ENCODE measurements at regions not wholly inside any gene's neighbourhood (a gene's known extent, or its start where the extent isn't known, plus 50 kb on each side); places are given as distances from the start of the nearest gene placed in this dataset.
"Not testable (repeated sequence)": the region's sequence is repeated elsewhere in the genome, so short reads cannot be mapped to it uniquely, and the experiment has no call there.

GRCh38 chr10:57891201-57892006 is 376.3 kb downstream of the IPMK start:
- FAIRE-seq = no peak
- DNase-seq (ENCODE audit: low spot score in 2 of 2) = no peak

GRCh38 chr10:57890691-57891090 is 377.0 kb downstream of the IPMK start:
- no peak for FAIRE-seq
- DNase-seq (ENCODE audit: low spot score in 2 of 2) = no peak

GRCh38 chr10:57885618-57885968 is 382.1 kb downstream of the IPMK start:
- not testable (repeated sequence) for DNase-seq (ENCODE audit: low spot score in 2 of 2); FAIRE-seq

DNA sequence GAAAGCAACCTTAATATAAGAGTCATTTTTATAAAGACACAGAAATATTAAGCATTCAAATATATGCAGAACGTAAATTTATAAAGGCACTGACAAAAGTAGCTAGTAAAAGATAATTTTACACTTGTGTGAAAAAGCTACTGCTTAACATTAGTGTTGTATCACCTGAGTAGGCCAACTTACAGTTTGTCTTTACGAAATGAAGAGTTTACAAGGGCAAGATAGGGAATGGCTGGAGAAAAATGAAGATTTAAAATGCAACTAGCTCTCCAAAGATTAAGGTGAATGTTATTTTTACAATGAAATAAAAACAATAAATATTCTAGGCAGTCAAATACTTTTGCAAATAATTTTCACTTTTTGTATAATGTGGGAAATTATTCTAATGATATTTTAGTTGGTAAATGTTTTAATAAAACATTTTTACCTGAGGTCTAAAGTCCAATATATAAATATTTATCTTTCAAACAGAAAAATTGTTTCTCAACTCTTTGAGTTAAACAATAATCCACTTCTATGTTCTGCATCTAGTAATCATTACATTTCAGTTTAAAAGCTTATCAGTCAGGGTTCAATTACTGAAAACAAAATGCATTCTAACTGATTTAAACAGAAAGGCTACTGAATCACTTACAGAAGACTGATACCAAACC is 382.6 kb downstream of the IPMK start:
- FAIRE-seq (peak; percentile 26), DNase-seq (ENCODE audit: low spot score in 2 of 2) (no peak)

GRCh38 chr10:57884407-57884806 is 383.3 kb downstream of the IPMK start:
- DNase-seq (ENCODE audit: low spot score in 2 of 2) (no peak), FAIRE-seq (no peak)

GRCh38 chr10:57880446-57881227 is 387.1 kb downstream of the IPMK start:
- no peak for FAIRE-seq
- DNase-seq (ENCODE audit: low spot score in 2 of 2) = no peak

GRCh38 chr10:57874810-57875209 is 392.9 kb downstream of the IPMK start:
- FAIRE-seq = no peak
- DNase-seq (ENCODE audit: low spot score in 2 of 2) = no peak

DNA sequence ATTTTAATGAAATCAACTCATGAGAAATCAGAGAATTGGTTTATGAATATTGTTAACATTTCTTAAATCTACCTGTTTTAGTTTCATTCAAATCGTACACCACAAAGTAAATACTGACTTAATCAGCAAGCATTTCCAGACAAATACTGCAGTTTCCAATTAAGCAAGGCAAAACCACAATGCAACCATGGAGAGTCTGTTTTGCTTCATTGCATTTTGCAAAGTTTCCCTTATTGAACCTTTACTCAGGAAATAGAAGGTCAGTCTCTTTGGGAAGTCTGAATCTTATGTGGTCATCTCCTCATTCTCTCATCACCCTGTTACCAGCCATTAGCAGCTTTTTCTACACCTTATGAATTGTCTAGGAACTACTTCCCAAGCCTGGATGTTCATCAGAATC is 400.5 kb downstream of the IPMK start:
- FAIRE-seq (no peak), DNase-seq (ENCODE audit: low spot score in 2 of 2) (no peak)

- no peak for DNase-seq (ENCODE audit: low spot score in 2 of 2)
- no peak for FAIRE-seq
These were observed 402.7 kb downstream of the IPMK start for GRCh38 chr10:57864765-57865680.

DNA sequence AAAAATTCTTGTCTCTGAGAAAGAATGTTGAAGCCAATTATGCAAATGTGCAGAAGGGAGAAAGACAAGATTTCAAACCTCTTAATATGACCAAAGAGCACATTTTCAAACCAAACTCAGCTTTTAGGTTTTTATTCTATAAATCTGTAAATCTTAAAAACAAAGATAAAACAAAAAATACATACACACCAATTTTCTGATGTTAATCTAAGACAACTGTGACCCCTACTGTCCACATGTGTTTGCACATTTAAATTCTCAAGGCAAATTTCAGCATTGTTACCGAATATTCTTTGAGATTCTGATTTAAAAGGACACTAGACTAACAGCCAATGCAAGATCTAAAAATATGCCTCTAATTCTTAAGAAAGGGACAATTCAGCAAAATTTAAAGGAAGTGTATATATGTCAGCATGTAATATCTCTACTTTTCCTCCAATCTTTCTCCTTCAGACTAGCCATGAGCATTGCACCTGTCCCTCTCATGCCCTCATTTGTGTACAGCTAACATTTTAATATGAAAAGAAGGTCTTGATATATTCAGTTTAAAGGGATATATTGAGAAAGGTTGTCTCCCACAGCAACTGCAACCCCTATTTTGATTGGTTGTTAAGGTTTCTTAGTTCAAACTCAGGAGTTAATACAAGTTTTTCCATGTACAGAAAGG is 417.9 kb downstream of the IPMK start:
- no peak for DNase-seq (ENCODE audit: low spot score in 2 of 2)
- no peak for FAIRE-seq

DNA sequence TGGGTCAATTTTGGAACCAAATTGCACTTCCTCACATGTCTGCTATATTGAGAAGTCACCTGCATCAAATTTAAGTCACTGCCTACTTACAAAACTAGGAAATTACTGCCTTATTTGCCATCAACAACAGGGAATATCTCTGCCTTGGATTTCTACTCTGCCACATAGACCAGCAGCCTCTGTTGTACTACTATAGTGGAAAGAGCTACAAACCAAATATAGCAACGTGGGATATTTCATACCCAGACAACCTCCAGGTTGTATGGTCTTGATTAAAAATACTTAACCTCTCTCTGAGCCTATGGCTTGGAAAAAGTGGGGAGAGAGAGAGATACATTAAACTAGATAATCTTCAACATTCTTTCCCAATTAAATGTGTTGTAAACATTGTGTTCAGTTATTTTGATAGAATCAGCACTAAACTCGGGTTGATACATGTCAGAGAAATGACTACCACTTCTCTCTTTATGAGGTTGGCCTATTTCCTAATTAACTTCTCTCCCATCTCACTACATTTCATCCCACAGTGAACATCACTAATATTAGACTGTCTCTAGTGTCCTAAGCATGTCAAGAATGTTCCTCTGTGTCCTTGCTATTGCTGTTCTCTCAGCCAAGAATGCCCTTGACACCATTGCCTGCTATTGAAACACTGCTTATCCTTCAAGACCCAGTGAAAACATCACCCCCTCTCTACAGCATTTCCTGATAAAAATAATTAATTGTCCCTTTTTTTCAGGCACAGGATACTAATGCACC is 421.2 kb downstream of the IPMK start:
- no peak for DNase-seq (ENCODE audit: low spot score in 2 of 2)
- FAIRE-seq = no peak

DNA sequence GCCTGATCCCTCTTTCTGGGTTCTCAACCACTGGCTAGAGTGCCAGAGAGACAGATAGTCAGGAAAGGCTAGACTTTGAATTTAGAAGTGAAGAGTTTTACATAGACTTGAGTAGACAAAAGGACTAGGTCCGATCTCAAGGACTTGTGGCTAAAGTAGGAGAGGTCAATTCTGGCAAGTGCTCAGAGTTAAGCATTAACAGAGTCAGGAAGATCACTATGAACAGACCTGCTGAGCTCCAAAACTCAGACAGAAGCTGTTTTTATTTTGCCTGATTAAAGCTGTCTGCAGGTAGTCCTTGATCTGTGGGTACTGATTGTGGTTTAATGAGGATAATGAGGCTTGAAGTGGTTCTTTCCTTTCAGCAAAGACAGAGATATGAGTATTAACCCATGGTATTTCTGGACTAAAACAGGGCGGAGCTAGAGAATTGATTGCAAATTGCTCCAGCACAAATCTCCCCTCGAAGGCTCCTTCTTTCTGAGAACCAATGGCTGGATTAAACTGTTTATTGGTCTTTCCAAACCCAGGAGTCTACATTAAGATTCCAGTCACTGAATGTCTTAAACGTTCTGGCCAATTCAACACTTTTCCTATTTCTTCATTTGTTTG is 423.2 kb downstream of the IPMK start:
- no peak for FAIRE-seq

DNA sequence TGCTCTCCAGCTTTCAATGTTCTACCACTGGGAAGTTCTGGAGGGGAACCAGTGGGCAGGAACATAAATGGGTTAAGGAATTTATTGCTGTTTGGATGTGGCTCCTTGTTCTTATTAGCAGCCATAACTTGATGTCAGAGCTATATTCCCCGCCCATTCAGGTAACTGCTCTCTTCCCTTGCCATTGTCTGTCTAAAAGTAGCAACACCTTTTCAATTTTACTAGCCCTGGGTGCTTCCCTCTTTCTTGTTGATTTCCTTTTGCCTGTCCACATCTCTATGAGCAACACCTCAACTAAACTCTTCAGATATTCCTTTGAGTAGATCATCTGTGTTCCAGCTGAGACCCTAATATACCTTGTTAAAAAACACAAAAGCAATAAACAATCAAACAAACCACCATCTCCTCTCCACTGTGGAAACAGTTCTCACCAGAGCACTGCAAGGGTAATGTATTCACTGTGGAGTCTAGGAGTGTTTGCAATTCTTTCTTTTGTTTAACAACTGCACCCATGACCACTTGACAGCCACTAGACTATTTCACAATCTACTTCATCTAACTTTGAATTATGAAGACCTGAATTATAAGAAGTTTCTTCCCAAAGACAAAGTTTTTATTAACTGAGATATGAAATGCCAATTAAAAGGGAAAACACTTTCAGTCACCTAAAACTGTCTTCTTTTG is 436.7 kb downstream of the IPMK start:
- DNase-seq (ENCODE audit: low spot score in 2 of 2) (no peak), FAIRE-seq (no peak)

More for the DNA sequence above, 423.2 kb downstream of the IPMK start:
- DNase-seq (ENCODE audit: low spot score in 2 of 2) = no peak

DNA sequence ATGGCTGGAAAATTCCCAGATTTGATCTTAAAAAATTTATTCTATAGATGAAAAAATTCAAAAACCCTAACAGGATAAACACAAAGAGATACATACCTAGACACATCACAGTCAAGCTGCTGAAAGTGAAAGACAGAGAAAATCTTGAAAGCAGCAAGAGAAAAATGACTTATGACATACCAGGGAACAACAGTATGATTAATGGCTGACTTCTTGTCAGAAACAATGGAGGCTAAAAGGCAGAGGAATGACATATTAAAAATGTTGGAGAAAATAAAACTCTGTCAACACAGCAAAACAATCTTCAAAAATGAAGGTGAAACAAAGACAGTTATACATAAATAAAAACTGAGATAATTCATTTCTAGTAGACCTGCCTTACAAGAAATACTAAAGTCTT is 442.7 kb downstream of the IPMK start:
- DNase-seq (ENCODE audit: low spot score in 2 of 2) = no peak
- no peak for FAIRE-seq

GRCh38 chr10:57823398-57823797 is 444.3 kb downstream of the IPMK start:
- DNase-seq (ENCODE audit: low spot score in 2 of 2) (no peak), FAIRE-seq (no peak)

- DNase-seq (ENCODE audit: low spot score in 2 of 2) (no peak), FAIRE-seq (no peak)
These were observed 444.7 kb downstream of the IPMK start for GRCh38 chr10:57822965-57823364.

DNA sequence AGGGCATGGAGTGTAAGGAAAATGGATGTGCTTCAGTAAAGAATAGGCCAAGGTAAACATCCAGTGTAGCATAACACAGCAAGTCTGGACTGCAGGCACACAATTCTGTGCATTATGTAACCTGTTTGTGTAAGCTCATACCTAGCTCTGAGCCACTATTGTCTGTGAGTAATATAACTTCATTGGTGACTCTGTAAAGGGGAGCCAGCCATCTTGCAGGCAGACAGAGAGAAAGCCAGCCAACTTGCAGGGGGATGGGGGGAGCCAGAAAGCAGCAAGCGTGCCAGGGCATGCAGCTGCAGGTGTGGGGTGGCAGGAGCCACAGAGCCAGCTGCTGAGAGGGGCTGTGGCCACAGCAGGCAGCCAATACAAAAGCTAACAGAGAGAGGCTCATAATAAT is 449.2 kb downstream of the IPMK start:
- FAIRE-seq (no peak), DNase-seq (ENCODE audit: low spot score in 2 of 2) (no peak)

DNA sequence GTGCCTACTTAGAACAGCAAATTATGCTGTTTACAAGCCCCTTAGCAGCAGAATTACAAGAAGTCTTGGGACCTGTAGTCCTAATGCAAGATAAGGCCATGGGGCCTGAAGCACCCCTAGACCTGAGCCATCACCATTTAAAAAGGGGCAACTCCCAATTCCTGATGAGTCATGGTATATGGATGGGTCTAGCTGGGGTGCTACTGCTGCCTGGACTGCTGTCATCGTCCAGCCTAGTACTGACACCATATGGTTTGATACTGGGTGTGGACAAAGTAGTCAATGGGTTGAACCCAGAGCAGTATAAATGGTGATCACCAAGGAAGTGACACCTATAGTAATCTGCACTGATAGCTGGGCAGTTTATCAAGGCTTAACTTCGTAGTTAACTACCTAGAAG is 450.0 kb downstream of the IPMK start:
- FAIRE-seq = no peak

More for the DNA sequence above, 450.0 kb downstream of the IPMK start:
- no peak for DNase-seq (ENCODE audit: low spot score in 2 of 2)
